ENCODE measurements at regions not wholly inside any gene's neighbourhood (a gene's known extent, or its start where the extent isn't known, plus 50 kb on each side); places are given as distances from the start of the nearest gene placed in this dataset.

DNA sequence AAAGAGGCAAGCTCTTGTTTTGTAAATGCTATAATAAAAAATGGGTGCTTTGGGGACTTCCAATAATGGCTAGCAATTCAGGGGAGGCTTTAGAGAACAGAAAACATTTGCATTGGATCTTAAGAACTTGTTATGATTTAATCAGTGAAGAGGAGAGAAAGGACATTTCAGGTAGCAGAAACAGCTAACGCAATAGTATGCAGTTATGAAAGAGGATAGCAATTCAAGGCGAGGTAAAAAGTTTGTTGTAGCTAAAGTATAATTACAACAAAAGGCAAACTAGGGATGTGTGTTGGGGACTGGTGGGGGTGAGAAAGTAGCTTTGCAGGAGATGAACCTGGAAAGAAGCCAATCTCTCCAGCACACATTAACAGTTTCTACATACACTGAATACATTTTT lies 558.7 kb upstream of the SEMA6D start:
- Histone ChIP-seq H3K4me1 (no peaks in the 10 kb centered on the region), H3K9me3 (no peaks in the 10 kb centered on the region), H3K27ac (no peak overlapping the region), H3K27me3 (no peaks in the 10 kb centered on the region), H3K36me3 (no peaks in the 10 kb centered on the region), H3K4me3 (no peak overlapping the region)
- WGBS, 2 donors = 86 to 91% methylated on average over 2 of the region's 2 CpGs
- DNase-seq = no peak
- ATAC-seq = no peak
- intact Hi-C loops (cut with DNase I) = loop anchor here in 1 of 10 donors (10.0 kb wide), 1 partner anchor 294 kb away; no protein-coding TSS in a partner anchor
- no peak for TF ChIP-seq CTCF (IDR thresholded peaks at IDR 0.05)

GRCh38 chr15:47177177-47177576 lies 540.1 kb upstream of the SEMA6D start:
- peaks cover 0 to 17% (median 10%) of the 10 kb centered on the region in 7 donors for H3K27me3 ChIP-seq
- ATAC-seq = no peak

GRCh38 chr15:47179988-47180387 lies 537.3 kb upstream of the SEMA6D start:
- peaks cover 0 to 15% (median 13%) of the 10 kb centered on the region in 9 donors for H3K4me1 ChIP-seq
- peaks cover 0 to 5% (median 0%) of the 10 kb centered on the region in 11 donors for H3K9me3 ChIP-seq
- H3K27me3 ChIP-seq = peaks cover 0 to 43% (median 37%) of the 10 kb centered on the region in 7 donors
- H3K4me3 ChIP-seq = no peak overlapping the region
- H3K36me3 ChIP-seq = no peaks in the 10 kb centered on the region
- intact Hi-C loops (cut with DNase I) = loop anchor here in 1 of 10 donors (10.0 kb wide), 1 partner anchor 55 kb away; no protein-coding TSS in a partner anchor
- no peak for TF ChIP-seq CTCF (IDR thresholded peaks at IDR 0.05)
- DNase-seq (no peak), ATAC-seq (no peak)
- no peak overlapping the region for H3K27ac ChIP-seq
- WGBS, 2 donors = 74 to 87% methylated on average over 4 of the region's 4 CpGs

More at GRCh38 chr15:47177177-47177576, 540.1 kb upstream of the SEMA6D start:
- no peak for TF ChIP-seq CTCF (IDR thresholded peaks at IDR 0.05)
- DNase-seq = no peak
- 67 to 74% methylated on average over 3 of the region's 3 CpGs for whole genome bisulfite sequencing, 2 donors
- Histone ChIP-seq H3K4me1 (no peaks in the 10 kb centered on the region), H3K27ac (no peak overlapping the region), H3K36me3 (no peaks in the 10 kb centered on the region), H3K4me3 (no peak overlapping the region), H3K9me3 (peaks cover 0 to 5% (median 0%) of the 10 kb centered on the region in 11 donors)
- intact Hi-C loops (cut with DNase I) = loop anchor here in 1 of 10 donors (10.0 kb wide), 1 partner anchor 58 kb away; no protein-coding TSS in a partner anchor

GRCh38 chr15:47182818-47183217 lies 534.5 kb upstream of the SEMA6D start:
- Histone ChIP-seq H3K4me3 (no peak overlapping the region), H3K27me3 (peaks cover 0 to 71% (median 56%) of the 10 kb centered on the region in 7 donors), H3K27ac (no peak overlapping the region), H3K4me1 (peaks cover 0 to 21% (median 15%) of the 10 kb centered on the region in 9 donors), H3K9me3 (peaks cover 0 to 2% (median 0%) of the 10 kb centered on the region in 11 donors), H3K36me3 (no peaks in the 10 kb centered on the region)
- WGBS, 2 donors = 70 to 79% methylated on average over 2 of the region's 2 CpGs
- intact Hi-C loops (cut with DNase I) = no loop called here
- ATAC-seq (no peak), DNase-seq (no peak)
- no peak for TF ChIP-seq CTCF (IDR thresholded peaks at IDR 0.05)

Measured in heart right ventricle (tissue), 16 donors.